HepG2 (cell line): ENCODE measurements at regions not wholly inside any gene's neighbourhood (a gene's known extent, or its start where the extent isn't known, plus 50 kb on each side); places are given as distances from the start of the nearest gene placed in this dataset.

Experiments
- DPF2 ChIP-seq: sonication (generic); formaldehyde crosslinking; IDR thresholded peaks from 2 replicates; pipeline ENCODE4 v1.4.0; 2020; ENCODE audit warnings: mild to moderate bottlenecking, low read depth, missing genetic modification reagents, borderline replicate concordance
- GLI4 ChIP-seq: sonication (generic); formaldehyde crosslinking; IDR thresholded peaks from 2 replicates; pipeline ENCODE4 v1.5.1; 2020; ENCODE audit warnings: missing genetic modification reagents, mild to moderate bottlenecking, moderate library complexity, borderline replicate concordance
- GZF1 ChIP-seq: sonication (generic); formaldehyde crosslinking; IDR thresholded peaks from 2 replicates; pipeline ENCODE4 v1.5.1; 2020; ENCODE audit warnings: mild to moderate bottlenecking, missing genetic modification reagents
- IRF2 ChIP-seq: IDR thresholded peaks from 2 replicates; pipeline ENCODE4 v1.6.1; 2018; ENCODE audit warnings: missing genetic modification reagents, missing compliant biosample characterization
- JUND ChIP-seq: sonication (generic); formaldehyde crosslinking; IDR thresholded peaks from 2 replicates; pipeline ENCODE4 v1.8.0; 2022; ENCODE audit warnings: mild to moderate bottlenecking, missing genetic modification reagents
- KLF13 ChIP-seq: sonication (generic); formaldehyde crosslinking; IDR thresholded peaks from 2 replicates; pipeline ENCODE4 v1.4.0; 2020; ENCODE audit warnings: mild to moderate bottlenecking, missing genetic modification reagents
- TFAP4 ChIP-seq: sonication (generic); IDR thresholded peaks from 2 replicates; pipeline ENCODE4 v1.6.1; 2016; ENCODE audit warnings: low read depth, borderline replicate concordance
- ZNF12 ChIP-seq: sonication (generic); formaldehyde crosslinking; IDR thresholded peaks from 2 replicates; pipeline ENCODE4 v1.5.0; 2020; ENCODE audit warnings: missing genetic modification reagents
- ZNF382 ChIP-seq: sonication (generic); formaldehyde crosslinking; IDR thresholded peaks from 2 replicates; pipeline ENCODE4 v1.5.0; 2020; ENCODE audit warnings: missing genetic modification reagents, mild to moderate bottlenecking, borderline replicate concordance
- TF ChIP-seq, protein P1 (sequence below): IDR thresholded peaks from 2 replicates; pipeline ENCODE4 v1.6.1; 2012; ENCODE audit warnings: inconsistent platforms

DNA sequence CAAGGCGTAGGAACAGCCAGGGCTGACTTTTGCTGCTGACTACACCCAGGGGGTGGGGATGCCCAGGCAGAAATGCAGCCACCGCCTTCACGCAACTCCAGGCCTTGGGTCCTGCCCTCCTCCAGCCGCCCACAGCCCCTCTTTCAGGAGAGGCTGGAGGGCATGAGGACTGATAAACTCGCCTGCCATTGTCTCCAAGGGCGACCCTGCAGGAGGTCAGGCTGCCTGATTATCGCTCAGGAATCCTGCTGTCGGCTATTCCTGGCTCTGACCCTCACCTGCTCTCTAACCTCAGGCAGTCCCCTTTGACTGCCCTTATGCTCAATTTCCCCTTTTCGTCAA is 62.0 kb upstream of the HDDC2 start:
- no peak for TF ChIP-seq ZNF12
- no peak for TF ChIP-seq KLF13 (CRISPR knock-in tag)
- TF ChIP-seq DPF2 = no peak
- TF ChIP-seq TFAP4 = no peak
- no peak for TF ChIP-seq GLI4 (CRISPR knock-in tag)
- no peak for TF ChIP-seq JUND
- TF ChIP-seq, protein P1, sequence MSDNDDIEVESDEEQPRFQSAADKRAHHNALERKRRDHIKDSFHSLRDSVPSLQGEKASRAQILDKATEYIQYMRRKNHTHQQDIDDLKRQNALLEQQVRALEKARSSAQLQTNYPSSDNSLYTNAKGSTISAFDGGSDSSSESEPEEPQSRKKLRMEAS = no peak
- no peak for TF ChIP-seq IRF2 (CRISPR knock-in tag)
- no peak for TF ChIP-seq ZNF382 (CRISPR knock-in tag)
- no peak for TF ChIP-seq GZF1 (CRISPR knock-in tag)
